ENCODE measurements at regions not wholly inside any gene's neighbourhood (a gene's known extent, or its start where the extent isn't known, plus 50 kb on each side); places are given as distances from the start of the nearest gene placed in this dataset.

DNA sequence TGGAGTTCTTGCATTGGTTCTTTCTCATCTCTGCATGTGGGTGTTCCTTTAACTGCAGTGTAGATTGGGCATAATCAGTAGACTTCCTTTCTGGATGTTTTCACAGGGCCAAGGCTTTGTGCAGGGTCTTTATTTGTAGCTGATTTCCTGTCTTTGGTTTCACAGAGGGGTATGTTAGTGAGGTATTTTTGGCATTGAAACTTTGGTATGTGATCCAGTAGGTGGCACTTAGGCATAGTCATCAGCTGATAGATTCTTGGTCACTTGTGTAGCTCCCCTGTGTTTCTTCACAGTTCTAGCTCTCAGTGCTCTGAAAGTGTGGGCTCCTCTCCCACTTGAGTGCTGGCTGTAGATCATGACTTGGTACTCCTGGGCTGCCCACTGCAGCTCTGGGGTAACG is 52.7 kb upstream of the LMO3 start:
- DNase-seq = no peak

All from NCI-H1436 treated with DMSO at 0.1 percent for 48 hours (cell line).